HG03280 (cell line): ENCODE measurements at regions not wholly inside any gene's neighbourhood (a gene's known extent, or its start where the extent isn't known, plus 50 kb on each side); places are given as distances from the start of the nearest gene placed in this dataset.
"Not testable (repeated sequence)": the region's sequence is repeated elsewhere in the genome, so short reads cannot be mapped to it uniquely, and the experiment has no call there.

Experiments
- ATAC-seq: cut with Tn5 transposase; IDR thresholded peaks from one replicate; pipeline ENCODE4 v1.9.1; 2021; ENCODE audit warnings: mild to moderate bottlenecking, moderate library complexity; ENCODE audit not compliant: unreplicated experiment

- not testable (repeated sequence) for ATAC-seq
Measured at GRCh38 chr21:32823296-32823695, 51.7 kb upstream of the PAXBP1 start.

GRCh38 chr21:32824950-32825349 is 53.4 kb upstream of the PAXBP1 start:
- no peak for ATAC-seq

GRCh38 chr21:32826329-32827167 is 55.0 kb upstream of the PAXBP1 start:
- ATAC-seq: no peak

DNA sequence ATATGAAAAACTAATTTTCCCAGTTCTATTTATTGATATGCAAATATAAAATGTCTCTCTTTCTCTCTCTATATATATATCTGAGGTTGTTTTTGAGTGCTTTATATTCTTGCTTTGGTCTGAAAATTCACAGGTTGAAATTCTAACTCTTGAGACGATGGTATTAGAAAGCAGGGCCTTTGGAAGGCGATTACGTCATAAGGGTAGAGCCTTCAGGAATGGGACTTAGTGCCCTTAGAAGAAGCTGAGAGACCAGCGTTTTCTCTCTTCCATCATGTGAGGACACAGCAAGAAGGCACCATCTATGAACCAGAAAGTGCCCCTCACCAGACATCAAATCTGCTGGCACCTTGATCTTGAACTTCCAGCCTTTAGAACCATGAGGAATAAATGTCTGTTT is 57.4 kb upstream of the PAXBP1 start:
- no peak for ATAC-seq

GRCh38 chr21:32829504-32829903 is 57.9 kb upstream of the PAXBP1 start:
- ATAC-seq: no peak

DNA sequence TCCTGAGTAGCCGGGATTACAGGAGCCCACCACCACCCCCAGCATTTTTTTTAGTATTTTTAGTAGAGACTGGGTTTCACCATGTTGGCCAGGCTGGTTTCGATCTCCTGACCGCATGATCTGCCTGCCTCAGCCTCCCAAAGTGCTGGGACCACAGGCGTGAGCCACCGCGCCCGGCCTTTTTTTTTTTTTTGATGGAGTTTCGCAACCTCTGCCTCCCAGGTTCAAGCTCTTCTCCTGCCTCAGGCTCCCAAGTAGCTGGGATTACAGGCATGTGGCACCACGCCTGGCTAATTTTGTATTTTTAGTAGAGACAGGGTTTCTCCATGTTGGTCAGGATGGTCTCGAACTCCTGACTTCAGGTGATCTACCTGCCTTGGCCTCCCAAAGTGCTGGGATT is 60.2 kb upstream of the PAXBP1 start:
- ATAC-seq: not testable (repeated sequence)

GRCh38 chr21:32834211-32834915 is 62.8 kb upstream of the PAXBP1 start:
- no peak for ATAC-seq

DNA sequence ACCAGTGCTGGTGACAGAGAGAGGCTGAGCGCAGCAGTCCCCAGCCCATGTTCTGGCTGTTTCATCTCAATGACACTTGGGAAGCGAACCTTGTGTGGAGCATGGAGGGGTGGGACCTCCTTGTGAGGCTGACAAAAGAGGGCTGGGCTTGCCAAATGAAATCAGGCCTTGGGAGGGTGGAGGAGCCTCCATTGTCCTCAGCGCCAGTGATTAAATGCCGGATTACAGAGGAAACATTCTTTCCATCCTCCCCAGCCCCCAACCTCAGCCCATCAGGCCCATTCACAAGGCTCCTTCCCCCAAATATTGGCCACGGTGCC is 63.3 kb upstream of the PAXBP1 start:
- ATAC-seq: no peak

GRCh38 chr21:32842146-32842545 is 70.6 kb upstream of the PAXBP1 start:
- no peak for ATAC-seq

DNA sequence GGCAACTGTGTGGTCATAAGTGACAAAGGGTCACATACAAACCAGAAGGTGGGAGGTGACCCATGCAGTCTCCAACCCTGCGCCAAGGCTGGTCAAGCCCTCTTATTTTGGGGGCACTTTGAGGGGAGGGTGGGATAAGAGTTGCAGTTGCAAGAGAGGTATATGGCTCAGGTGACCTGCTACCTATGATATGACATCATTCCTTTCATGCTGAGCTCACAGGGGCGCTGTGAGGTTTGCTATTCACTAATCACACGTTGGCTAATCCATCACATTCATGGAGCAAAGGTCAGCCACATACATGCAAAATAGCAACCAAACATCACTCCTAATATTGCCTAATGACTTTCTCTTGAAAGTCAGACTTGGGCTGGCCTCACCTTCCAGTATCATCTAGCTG is 72.0 kb upstream of the PAXBP1 start:
- no peak for ATAC-seq

DNA sequence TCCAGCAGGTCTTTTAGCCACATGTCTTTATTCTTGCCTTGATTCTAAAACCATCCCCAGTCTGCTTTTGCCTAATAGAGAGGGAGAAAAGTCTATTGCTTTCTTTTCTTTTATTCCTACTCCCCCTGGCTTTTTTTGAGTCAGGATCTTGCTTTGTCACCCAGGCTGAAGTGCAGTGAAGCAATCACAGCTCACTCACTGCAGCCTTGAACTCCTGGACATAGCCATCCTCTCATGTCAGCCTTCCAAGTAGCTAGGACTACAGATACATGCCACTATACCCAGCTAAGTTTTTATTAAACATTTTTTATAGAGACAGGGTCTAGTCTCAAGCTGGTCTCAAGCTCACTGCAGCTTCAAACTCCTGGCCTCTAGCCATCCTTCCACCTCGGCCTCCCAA is 72.5 kb upstream of the PAXBP1 start:
- ATAC-seq: no peak

DNA sequence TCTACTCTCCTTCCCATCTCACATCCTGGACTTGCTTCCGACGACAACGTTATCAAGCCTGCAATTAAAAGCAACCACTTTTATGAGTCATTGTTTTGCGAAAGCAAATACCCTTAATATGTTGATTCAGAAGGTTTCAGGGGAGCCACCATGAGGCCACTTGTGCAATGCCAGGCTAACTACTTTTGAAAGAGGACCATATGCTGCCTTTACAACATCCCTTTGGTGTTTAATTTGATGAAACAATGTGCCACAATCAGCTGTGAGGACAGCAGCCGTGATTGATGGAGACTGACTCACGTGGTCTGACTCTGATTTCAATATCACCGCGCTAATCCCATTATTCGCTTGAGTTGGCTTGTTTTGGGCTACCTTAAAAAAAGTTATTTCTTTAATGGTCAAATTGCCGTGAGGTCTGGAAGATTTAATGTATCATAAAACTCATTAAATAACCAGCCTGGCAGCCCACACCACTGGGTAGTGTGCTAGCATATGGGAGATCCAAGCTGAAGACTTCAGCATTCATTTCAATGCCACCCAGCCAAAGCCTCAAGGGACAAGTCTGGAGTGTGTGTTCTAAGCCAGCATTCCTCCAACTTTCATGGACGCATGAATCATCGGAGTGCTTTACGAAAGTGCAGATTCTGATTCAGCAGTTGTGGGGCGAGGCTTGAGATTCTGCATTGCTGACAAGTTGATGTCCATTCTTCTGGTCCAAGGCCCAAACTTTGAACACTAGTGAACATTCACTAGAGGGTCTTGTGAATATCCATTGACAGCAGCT is 73.3 kb upstream of the PAXBP1 start:
- no peak for ATAC-seq

DNA sequence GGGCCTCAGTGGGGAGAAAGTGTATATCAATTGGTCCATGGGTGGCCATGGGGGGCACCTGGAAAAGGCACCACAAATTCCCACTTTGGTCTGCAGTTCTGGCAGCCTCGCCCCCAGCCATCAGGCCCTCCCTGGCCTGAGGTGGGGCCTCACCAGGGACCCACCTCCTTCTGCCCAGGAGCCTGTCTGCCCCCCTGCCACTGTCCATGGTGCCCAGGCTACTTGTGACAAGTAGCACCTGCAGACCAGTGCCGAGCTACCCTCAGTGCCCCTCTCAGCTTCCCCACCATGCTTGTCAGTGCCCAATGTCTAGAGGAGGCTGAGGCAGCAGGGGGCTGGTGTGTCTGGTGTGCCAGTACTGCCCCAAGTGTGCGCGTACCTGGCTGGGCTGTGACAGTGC is 87.1 kb upstream of the PAXBP1 start:
- ATAC-seq: no peak

- no peak for ATAC-seq
Measured at GRCh38 chr21:32860399-32860798, 88.8 kb upstream of the PAXBP1 start.

- ATAC-seq: no peak
Measured at GRCh38 chr21:32861866-32862265, 90.3 kb upstream of the PAXBP1 start.

GRCh38 chr21:32867597-32867996 is 96.0 kb upstream of the PAXBP1 start:
- no peak for ATAC-seq

DNA sequence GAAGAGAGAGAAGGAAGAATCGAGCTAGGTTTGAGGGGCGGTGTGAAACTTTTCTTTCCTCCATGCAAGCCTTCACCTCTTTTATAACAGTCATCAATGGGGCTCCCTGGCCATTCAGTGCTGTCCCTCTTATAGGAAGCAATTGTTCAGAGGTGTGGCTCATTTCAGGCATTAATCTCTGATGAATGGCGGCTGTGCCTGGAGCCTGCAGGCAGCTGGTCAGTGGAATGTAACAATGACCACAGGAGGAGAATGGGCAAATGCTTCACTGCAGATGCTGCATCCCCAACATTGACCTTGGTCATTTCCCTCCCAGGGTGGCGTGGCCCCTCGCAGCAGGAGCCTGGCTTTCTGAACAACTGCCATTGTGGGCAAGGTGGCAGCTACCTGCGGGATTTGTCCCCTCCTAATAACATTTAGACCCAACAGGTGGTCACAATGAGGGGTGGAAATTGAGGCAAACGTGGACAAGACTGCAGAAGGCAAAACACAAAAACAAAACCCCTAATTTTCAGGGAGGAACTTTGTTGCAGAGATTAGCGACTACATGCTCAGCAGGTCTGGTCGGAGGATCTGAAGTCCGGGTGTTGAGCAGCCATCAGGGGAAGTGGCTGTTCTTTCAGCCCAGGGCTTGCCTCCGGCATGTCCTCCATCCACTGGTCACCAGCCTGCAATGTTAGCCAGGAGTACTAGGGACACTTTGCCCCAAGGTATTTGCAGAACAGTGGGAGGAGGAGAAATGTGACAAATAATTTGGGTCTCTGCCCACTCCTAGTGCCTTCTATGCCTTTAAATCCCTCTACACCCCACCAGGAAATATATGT is 97.3 kb upstream of the PAXBP1 start:
- no peak for ATAC-seq

- ATAC-seq: no peak
Measured at GRCh38 chr21:32869459-32869858, 97.9 kb upstream of the PAXBP1 start.

GRCh38 chr21:32876426-32876825 is 104.9 kb upstream of the PAXBP1 start:
- ATAC-seq: no peak

GRCh38 chr21:32877888-32878287 is 106.3 kb upstream of the PAXBP1 start:
- ATAC-seq: not testable (repeated sequence)

GRCh38 chr21:32878661-32879060 is 107.1 kb upstream of the PAXBP1 start:
- ATAC-seq: no peak
